Glomerular endothelial cell (primary cell): ENCODE measurements at regions not wholly inside any gene's neighbourhood (a gene's known extent, or its start where the extent isn't known, plus 50 kb on each side); places are given as distances from the start of the nearest gene placed in this dataset.

ENCODE experiments used
- DNase-seq: peaks from one replicate; pipeline ENCODE4 v3.0.0-alpha.2; 2011; ENCODE audit warnings: low read depth, low spot score; ENCODE audit errors: extremely low read depth

DNA sequence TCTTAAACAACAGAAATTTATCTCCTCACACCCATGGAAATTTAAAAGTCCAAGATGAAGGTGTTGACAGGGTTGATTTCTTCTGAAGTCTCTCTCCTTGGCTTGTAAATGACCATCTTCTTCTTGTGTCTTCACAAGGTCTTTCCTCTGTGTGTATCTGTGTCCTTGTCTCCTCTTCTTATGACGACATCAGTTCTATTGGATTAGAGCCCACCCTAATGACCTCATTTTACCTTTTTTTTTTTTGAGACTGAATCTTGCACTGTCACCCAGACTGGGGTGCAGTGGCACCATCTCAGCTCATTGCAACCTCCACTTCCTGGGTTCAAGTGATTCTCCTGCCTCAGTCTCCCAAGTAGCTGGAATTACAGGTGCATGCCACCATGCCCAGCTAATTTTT lies 429.0 kb upstream of the CDH5 start:
- no peak for DNase-seq

DNA sequence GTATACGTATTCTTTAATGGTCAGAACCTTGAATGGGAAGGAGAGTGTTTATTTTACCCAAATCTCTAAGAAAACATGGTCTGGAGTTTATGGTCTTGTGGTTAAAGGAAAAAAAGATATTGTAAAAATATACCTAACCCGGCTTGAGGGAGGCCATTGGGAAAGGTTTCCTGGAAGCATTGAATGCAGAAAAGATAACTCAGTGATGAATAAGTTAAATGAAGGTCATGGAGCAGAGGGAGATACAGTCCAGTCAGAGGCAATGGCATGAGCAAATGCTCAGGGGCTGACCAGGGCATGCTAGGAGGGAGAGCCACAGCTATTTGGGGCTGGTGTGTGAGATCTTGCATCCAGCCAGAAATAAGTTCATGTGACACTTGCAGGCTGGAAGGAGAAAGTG lies 430.4 kb upstream of the CDH5 start:
- no peak for DNase-seq

DNA sequence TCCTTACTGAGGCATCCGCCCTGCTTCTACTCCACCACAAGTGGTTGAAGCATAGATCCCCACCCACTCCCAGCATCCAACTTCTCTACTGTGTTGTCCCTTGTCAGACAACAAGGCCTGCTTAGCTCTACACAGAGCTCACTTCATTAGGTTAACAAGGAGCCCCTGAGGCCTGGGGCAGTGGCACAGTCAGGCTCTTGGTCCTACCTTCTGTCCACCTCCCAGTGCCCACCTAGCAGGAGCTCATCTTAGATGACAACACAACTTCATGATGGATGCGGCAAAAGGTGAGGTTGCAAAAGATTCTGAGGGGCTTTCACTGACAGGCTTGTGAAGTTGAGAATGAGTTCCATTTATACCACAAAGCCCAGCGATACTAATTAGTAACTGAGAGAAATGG lies 432.0 kb upstream of the CDH5 start:
- DNase-seq, result no peak

DNA sequence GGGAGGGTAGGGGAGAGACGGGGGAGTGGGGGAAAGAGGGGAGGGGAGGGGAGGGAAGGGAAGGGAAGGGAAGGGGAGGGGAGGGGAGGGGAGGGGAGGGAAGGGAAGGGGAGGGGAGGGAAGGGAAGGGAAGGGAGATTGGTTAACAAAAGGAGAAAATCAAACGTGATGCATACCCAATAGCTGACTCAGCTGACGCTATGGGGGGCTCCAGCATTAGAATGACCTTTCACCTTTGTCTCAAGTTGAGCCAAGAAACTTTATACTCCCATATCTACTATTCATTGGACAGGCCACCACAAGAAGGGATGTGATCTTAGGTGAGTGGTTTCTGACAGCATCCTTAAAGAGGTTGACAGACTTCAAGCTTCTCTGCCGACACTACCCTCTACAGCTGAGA lies 432.8 kb upstream of the CDH5 start:
- no peak for DNase-seq

DNA sequence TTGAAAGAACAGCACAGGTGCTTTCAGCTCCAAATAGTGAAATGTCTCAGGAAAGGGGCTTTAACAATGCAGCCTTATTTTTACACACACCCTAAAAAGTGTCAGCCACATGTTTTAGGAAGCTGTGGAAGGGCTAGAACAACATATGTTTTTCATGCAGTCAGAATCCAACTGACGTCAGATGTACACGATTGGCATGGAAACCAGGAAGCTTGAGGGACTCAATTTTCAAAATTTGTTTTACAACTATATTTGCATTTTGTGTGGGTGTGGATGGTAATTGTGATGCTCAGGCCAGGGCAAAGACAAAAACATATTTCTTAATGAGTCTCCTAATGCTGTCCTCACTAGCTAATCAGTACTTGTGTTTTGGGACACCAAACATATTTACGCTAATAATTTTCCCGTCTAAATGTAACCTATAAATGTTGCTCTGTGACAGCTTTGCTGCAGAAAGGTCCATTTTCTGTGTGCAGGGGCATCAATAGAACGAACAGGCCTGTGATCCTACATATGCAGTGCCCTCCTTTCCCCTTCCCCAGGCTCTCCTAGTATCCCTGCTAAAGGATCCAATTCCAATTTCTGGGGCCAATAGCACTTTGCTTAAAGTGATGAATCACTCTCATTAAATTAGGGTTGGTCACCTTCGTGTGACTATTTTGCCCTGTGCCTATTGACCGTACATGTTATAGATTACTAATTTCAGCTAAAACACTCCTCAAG lies 434.0 kb upstream of the CDH5 start:
- DNase-seq, result no peak

DNA sequence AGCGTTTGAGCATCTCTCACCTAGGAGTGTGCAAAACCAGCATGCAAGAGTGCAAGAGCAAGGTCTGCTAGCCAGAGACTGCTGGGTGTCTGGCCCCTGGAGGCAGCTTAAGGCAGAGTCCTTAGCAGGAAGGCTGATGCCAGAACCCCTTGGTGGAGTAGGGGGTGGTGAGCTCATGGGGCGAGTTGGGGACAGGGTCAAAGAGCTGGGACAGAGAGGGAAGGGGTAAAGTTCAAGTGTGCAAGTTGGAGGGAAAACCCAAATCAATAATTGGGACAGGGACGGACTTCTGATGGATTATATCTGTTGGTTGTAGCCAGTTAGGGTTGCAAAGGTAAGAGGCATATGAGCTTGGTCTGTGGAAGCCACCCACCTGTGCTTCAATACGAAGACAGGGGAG lies 443.6 kb upstream of the CDH5 start:
- DNase-seq, result no peak

DNA sequence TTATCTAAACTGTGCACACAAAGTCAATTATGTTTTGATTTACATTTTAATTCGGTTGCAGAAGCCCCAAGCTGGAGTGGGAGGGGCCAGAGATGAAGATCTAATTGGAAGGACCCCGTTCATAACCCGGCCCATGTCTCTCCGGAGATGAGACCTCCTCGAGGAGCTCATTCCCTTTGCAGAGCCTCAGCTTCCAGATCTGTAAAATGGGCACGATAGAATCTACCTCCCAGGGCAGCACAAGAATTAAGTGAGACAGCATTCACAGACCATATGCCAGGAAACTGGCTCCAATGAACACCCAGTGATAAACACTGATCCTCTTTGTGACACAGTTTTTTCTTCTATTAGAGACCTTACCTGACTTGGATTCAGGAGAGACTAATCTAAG lies 446.5 kb upstream of the CDH5 start:
- no peak for DNase-seq

DNA sequence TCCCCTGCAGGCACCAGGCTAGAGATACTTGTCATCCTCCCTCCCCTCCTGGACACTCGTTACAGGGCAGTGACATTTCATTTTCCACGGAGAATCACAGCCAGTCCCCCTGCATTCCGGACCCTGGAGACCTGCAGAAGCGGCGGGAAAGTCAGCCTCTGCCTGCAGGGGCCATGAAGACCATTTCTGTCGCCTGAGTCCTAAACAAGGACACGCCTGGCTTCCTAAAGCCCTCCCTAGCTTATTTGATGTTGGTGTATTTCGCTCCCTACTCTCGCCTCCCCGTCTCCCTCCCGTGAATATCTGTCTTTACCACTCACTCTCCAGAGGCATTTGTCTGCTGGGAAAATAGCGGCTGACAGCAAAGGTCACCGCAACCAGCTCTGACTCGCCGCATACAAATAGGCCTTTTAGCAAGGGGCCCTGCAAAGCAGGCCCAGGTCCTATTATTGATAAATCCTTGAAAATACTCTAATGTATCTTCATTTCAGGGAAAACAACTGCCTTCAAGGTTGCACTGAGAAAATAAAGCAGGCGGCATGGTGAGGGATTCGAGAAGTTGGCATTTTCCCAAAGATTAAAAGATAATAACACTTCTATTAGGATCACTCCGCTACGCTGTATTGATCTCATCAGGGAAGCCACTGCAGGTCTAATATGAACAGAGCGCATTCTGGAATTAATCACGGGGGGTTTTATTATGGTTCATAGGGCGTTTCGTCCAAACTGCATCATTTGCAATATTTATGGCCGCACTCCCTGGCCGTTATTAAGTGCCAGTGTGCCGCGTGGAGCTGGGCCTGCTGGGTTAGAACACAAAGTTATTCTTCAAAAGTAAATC lies 447.1 kb upstream of the CDH5 start:
- no peak for DNase-seq

DNA sequence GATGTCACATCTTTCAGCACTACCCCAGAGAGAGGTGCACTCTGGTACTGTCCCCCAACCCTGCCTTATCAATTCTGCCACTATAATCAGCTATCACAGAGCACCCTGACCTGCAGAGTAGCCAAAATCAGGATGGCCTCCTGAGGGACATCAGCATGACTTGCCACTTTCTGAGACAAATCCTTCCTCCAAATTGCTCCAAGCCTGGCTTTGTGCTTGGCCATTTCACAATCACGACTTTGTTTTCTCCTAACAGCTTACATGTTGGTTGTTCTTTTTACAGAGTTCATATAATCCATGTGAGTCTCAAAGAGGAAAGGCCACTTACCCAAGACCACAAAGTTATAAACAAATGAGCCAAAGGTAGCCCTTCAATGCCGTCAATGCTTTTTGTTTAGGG lies 449.0 kb upstream of the CDH5 start:
- DNase-seq, result no peak

DNA sequence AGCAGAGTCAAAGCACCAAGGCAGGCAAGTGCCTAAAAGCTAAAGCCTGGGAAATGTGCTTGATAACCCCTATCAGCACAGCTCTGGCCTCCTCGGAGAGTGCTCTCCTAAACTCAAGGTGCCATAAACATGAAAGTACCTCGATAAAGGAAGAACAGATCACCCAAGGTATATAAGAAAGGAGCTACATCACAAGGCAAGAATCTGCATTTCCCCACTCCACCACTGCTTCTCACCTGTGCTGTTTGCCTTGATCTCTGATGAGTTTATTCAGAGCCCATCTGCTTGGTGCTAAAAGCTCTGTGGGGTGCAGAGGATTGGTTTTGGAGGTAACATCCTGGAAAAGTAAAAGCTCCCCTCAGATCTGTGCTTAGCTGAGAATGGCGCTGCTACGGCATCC lies 449.5 kb upstream of the CDH5 start:
- DNase-seq, result no peak

DNA sequence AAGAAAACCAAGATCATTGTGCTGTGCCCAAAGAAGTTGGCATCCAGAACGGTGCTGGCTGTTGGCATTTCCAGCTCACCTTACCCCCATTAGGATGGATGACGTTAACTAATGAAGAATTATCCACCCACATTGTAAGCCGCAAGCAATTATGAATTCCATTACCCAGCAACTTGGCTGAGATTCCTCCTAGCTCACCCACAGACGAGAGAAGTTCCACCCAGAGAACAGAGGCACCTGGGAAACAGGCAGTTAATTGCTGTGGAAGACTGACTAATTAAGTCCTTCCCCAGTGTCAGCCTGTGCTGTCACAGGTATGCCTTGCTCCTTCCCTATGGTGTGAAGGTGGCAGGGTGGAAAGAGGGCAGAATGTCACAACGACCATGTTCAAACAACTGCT lies 456.2 kb upstream of the CDH5 start:
- DNase-seq, result no peak

DNA sequence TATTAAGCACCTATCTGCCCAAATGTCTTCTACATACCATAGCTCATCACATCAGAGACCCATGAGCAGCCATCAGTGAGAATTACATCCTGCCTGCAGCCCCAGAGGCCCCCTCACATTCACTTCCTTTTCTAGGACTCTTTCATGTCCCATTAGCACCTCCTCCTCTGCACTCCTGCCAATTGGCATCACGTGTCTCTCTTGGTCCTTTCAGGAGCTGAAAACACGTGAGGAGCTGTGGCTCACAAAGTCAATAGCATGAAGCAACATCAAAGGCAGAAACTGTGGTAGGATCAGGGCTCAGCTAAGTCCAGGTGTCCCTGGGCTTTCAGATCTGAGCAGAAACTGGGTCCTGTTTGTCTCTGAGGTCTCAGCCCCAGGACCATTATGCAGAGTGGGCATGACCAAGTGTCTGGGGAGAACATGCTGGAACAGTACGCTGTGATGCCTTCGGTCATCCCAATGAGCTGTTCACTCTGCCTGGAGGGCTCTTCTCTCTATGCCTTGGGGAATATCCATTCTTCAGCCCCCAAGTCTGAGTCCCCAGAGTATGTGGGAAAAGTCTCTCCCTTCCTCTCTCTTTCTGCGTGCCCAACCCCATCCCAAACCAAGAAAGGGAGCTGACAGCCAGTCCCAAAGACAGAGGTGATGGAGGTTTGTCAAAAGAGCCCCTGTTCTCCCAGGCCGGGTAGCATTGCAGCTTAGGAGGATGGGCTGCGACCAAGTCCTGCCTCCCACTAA lies 457.0 kb upstream of the CDH5 start:
- DNase-seq, result no peak

DNA sequence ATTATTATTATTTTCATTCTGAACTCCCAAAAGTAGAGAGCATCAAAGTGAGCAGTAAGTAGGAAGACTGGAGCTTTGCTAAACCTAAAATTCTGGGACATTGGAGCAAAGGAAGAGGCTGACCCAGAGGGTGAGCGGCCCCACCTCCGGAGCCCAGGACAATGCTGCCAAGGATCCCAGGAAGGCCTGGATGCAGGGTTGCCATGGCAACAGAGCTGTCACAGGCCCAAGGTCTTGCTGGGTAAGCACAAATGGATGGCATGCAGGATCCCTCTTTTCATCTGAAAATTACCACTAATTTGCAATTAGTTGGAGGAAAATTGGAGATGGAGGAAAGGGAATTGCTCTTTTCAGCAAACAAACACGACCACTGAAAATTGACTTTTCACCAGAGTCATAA lies 457.9 kb upstream of the CDH5 start:
- no peak for DNase-seq

DNA sequence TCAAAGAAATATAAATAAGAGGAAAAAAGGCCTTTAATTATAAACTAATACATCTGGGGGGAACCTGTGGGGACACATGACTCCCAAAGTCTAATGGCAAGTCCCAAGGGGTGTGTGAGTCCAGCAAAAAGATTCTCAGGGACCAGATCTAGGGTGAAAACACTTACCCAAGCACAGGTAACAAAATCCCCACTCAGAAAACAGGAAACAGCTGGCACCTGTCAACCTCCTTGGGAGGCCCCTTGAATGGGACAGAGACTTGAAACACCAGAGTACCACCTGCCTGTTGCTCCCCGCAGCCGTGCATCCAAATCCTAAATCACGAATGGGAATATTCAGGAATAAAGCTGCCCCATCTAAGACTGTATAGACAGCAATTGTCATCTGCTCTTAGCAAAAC lies 461.2 kb upstream of the CDH5 start:
- DNase-seq, result no peak

DNA sequence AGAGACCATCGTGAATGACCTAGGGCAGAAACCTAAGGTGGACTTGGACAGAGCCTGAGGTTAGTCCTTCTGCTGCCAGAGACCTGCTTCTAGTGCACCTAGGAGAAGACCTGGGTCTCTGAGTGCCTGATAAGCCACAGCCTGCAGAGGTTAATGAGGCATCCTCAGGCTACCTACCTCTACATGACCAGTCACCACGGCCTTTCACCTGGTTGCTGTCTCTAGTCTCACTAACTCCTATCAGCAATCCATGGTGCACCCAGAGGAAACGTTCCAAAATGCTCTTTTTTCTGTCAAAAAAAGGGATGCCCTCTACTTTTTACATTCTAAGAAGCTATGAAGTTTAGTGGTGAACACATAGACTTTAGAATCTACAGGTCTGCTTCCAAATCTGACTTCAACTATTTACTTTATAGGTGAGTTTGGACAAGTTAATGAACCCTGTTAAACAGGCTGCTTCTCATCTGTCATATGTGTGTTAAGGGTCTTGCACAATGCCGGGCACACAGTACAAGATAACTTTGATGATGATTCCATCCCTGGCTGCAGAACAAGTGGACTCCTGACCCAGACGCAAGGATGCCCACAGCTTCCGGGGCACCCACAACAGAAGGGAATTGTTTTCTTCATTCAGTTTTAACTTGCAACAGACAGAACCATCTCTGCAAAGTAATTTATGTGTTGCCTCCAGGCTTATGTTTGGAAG lies 469.9 kb upstream of the CDH5 start:
- no peak for DNase-seq

DNA sequence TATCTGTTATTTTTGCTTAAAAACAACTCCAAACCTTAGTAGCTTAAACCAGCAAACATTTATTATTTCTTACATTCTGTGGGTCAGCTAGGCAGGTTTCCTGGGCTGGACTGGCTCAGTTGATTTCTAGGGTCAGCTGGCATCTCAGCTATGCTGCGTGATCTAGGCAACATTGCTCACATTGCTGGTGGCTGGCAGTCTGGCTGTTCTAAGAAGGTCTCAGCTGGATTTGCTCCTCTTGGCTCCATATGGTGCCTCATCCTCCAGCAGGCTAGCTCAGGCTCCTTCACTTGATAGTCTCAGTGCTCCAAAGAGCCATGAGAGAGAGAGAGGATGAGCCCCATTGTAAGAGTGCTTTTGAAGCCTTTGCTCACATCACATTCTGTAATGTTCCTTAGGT lies 470.6 kb upstream of the CDH5 start:
- DNase-seq, result no peak

DNA sequence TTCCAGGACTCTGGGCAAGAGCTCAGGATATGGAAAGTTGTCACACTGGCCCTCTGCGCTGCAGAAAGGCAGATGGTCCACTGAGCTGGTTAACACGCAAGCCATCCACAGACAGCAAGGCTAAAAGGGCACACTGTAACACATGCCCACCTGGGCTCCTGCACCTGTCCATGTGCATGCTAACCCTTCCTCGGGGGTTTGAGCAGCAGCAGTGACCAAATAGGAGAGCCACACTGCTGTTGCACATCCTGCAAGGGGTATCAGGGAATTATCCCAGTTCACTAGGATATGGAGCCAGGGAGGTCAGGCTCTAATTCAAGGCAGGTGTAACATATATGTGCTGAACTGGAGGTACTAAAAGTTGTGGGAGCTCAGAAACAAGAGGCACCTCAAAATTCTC lies 471.0 kb upstream of the CDH5 start:
- no peak for DNase-seq

DNA sequence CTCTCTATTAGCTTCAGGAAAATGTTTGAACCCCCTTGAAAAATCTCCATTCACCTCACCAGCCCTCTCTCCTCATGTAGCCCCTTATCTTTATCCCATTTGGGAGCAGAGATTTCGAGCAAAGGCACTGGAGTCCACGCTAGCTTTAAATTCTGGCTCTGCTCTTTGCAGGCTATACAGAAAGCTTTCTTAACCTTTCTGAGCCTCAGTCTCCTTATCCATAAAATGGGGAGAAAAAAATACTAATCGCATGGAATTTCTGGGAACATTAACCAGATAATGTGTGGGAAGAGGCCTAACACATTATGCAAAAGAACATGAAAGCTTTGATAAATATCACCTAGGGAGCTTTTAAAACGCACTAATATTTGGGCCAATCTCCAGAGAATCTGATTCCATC lies 476.3 kb upstream of the CDH5 start:
- no peak for DNase-seq

DNA sequence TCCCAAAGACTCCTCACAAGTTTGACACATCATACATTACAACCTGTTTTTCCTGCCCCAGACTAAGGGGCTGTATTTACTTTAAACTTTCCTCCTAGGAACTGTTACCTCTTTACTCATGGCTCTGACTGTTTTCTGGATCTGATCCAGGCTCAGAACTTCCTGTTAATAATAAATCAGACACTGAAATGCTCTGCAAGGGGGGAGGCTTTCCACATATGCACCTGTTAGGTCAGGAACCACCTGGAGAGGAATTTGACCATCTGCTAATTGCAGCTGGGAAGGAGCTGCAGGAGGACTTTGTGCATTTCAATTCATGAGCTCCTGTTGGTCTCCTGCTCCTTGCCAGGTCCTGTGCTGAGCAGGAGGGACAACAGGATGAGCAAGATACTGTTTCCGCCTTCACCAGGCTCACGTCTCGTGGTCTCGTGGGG lies 476.9 kb upstream of the CDH5 start:
- DNase-seq, result no peak

DNA sequence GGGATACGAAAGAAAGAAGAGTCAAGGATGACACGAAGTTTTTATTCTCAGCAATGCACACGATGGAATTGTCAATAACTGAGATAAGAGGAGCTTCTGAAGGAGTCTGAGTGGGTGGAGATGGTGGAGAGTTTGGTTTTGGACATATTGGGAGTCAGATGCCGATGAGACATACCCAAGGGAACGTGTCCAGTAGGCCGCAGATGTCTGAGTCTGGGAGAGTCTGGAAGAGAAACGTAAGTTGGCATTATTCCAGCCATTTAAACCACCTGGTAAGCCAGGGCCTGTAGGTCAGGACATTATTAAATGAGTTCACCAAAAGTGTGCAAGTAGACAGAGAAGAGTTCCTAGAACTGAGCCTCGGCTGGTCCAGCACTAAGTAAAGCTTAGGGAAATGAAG lies 478.3 kb upstream of the CDH5 start:
- DNase-seq, result no peak

DNA sequence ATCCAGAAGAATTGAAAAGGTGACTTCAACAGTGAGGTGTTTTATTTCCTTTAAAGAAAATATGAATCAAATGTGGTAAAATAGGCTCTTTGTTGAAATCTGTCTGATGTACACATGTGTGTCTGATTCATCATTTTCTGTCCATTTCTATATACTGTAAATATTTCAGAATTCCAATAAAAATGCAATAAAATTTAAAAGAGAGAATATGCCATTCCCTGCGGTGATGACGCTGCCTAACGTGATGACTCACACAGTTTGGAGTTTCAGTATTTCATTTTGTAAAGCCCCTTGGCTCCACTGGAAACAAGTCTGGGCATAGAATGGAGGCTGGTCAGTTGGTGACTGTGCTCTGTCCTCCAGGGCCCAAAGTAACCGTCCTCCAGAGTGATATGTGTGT lies 482.5 kb upstream of the CDH5 start:
- no peak for DNase-seq
